GM20000 (cell line): ENCODE measurements at regions not wholly inside any gene's neighbourhood (a gene's known extent, or its start where the extent isn't known, plus 50 kb on each side); places are given as distances from the start of the nearest gene placed in this dataset.

Experiments
- DNase-seq: peaks from one replicate; pipeline ENCODE4 v3.0.0; 2012; ENCODE audit warnings: low spot score
- TF ChIP-seq, protein P1 (sequence below): IDR thresholded peaks from 2 replicates; pipeline ENCODE4 v1.5.1; 2012; ENCODE audit warnings: mild to moderate bottlenecking, control low read depth; ENCODE audit errors: extremely low read depth, missing control alignments

DNA sequence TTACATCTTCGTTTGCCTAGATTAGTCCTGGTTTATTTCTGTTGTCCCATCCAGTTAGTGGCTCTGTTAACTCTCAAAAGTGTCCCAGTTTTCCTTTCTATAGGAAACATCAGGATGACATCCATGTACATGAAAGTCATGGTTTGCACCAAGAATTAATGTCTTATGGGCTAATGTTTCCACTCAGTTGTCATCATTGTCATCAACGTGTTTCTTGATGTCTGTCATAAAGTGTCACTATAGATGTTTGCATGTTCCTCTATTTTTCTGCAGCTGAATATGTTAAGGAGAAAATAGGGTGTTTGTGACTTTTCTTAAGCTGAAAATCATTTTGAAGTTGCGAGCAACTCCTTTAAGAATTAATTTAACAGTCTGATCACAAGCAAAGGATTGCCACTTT is 567.0 kb downstream of the TMEM114 start:
- TF ChIP-seq, protein P1, sequence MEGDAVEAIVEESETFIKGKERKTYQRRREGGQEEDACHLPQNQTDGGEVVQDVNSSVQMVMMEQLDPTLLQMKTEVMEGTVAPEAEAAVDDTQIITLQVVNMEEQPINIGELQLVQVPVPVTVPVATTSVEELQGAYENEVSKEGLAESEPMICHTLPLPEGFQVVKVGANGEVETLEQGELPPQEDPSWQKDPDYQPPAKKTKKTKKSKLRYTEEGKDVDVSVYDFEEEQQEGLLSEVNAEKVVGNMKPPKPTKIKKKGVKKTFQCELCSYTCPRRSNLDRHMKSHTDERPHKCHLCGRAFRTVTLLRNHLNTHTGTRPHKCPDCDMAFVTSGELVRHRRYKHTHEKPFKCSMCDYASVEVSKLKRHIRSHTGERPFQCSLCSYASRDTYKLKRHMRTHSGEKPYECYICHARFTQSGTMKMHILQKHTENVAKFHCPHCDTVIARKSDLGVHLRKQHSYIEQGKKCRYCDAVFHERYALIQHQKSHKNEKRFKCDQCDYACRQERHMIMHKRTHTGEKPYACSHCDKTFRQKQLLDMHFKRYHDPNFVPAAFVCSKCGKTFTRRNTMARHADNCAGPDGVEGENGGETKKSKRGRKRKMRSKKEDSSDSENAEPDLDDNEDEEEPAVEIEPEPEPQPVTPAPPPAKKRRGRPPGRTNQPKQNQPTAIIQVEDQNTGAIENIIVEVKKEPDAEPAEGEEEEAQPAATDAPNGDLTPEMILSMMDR, result no peak
- no peak for DNase-seq

DNA sequence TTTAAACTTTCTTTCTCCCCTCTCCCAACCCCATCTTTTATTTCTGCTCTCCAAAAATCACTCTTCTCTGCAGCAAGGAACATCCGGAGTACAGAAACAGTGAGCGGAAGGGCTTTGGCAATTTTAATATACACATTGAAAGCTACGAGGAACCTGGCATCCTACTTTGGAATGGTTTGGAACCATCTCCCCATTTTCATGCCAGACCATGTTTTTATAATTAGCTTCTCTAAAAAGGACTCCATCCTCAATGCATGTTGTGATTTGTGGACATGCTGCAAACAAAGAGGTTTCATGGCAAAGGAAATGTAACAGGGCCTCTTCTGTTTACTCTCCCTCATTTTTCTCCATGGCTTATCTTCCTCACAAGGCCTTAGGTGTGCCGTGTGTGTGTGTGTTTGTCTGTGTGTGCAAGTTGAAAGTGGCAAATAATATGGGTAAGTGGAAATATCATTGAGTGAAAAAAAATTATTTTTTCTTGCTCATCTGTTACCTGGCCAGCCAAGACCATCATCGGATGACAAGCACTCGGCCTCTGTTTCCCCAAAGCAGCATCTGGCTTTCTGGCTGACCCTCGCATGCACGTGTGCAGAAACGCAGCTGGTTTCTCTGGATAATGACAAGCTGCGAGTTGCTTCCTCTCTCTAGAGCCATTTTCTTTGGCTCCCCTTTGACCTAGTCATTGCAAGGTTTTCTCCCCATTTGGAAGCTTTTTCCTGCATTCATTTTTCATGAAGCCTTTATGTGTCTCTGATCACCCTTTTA is 585.0 kb downstream of the TMEM114 start:
- no peak for DNase-seq
- TF ChIP-seq, protein P1, result no peak

DNA sequence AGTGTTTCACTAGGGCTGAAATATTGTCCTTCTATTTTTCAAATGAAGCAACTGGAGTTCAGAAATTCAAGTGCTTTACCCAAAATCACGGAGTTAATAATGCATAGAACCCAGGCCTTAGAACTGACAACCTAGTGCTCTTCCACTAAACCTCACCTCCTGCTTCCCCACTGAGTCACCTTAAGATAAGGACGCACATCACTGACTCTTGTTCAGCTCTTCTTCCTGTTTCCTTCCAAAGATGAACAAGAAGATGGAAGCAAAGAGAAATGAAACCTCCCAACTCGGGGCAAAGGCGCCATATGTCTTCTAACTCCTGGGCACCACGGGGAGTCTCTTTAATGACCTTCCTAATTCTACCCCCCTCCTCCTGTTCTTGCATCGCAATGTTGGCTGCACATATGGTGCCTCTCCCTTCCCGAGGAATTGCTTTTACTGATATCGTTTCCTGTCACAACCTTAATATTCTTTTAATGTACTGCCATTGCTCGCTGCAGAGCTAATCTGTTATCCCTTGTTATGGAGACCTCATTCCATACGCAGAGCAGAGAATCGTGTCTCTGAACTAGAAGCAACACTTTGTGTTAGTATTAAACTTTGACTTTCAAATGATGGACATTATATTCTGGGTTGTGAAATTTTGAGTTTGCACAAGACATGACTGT is 591.4 kb downstream of the TMEM114 start:
- no peak for DNase-seq
- TF ChIP-seq, protein P1, result no peak

DNA sequence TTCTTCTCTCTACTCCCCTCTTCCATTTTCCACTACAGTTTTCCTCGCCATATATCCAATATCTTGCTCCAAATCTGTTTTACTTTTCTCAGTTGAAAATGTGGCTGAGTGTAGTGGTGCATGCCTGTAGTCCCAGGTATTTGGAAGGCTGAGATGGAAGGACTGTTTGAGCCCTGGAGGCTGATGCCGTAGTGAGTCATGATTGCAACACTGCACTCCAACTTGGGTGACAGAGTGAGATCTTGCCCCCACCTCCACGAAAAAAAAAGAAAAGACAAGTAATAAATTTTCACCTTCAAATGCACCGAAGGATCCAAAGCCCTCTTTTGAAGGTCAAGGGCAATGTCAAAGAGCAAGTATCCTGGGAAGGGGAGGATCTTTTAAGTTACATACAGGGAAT is 592.3 kb downstream of the TMEM114 start:
- TF ChIP-seq, protein P1, result no peak
- DNase-seq, result no peak

DNA sequence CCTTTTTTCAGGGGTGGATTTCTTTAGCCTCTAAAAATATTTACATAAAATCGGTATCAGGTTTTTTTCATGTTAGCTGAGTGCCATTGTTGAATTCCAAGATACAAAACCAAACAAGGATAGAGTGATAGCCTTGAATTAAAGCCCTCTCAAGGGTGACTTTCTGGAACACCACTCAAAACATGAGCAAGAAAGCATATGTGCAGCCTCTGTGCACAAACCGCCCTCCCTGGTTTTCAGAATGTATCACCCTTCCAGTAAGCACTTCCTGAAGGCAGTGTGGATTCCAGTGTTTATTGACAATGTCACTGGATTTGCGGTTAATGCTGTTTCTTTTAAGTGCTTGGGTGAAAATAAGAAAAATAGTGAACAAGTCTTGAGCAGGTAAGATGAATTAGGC is 597.7 kb downstream of the TMEM114 start:
- no peak for DNase-seq
- TF ChIP-seq, protein P1, result no peak

DNA sequence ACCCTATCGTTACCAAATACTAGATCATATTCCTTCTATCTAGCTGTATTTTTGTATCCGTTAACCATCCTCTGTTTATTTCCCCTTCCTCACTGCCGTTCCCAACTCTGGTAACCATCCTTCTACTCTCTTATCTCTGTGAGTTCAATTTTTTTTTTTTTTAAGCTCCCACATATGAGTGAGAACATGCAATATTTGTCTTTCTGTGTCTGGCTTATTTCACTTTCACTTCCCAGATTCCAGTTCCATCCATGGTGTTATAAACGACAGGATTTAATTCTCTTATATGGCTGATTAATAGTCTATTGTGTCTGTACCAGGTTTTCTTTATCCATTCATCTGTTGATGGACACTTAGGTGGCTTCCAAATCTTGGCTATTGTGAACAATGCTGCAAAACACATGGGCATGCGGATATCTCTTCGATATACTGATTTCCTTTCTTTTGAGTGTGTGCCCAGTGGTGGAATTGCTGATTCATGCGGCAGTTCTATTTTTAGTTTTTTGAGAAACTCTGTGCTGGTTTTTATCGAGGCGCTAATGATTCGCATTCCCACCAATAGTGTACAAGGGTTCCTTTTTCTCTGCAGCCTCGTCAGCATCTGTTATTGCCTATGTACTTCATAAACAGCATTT is 599.6 kb downstream of the TMEM114 start:
- DNase-seq, result no peak
- TF ChIP-seq, protein P1, result no peak

DNA sequence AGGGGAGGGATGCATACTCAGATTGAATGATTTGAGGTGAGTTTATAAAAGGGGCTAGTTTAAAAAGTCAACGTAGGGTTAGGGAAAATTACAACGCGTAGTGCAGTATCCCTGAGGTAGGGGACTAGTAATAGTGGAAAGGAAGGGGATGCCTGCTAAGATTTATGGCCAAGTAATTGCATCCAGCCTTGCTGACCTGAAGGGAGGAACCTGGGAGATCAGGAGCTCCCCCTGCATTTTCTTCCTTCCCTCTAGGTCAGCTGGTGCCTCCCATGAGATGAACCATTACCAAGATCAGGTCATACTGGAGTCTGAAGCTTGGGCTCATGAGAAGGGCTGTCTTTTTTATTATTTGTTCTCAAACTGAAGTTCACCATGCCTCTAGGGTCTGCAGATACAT is 606.6 kb downstream of the TMEM114 start:
- DNase-seq, result no peak
- TF ChIP-seq, protein P1, result no peak
